Mesenchymal stem cell (in vitro differentiated cells and primary cell): ENCODE measurements at regions not wholly inside any gene's neighbourhood (a gene's known extent, or its start where the extent isn't known, plus 50 kb on each side); places are given as distances from the start of the nearest gene placed in this dataset.
A peak's percentile ranks its signal among the peaks of the same experiment; 100 is the strongest.

ENCODE experiments used
- DNase-seq: peaks from one replicate; pipeline ENCODE4 v3.0.0-alpha.2; 2013
- H2AFZ ChIP-seq: one replicate; pipeline ENCODE4 v1.6.1; 2013; ENCODE audit warnings: low read depth, mild to moderate bottlenecking, control low read depth, inconsistent platforms, low read length, moderate library complexity
- H2AK5ac ChIP-seq: 2 replicates; pipeline ENCODE4 v1.6.1; 2013; ENCODE audit warnings: low read length, moderate library complexity, mild to moderate bottlenecking, inconsistent platforms; ENCODE audit not compliant: severe bottlenecking
- H2BK120ac ChIP-seq: one replicate; pipeline ENCODE4 v1.6.1; 2013; ENCODE audit warnings: low read depth, mild to moderate bottlenecking, inconsistent platforms, low read length, moderate library complexity
- H2BK12ac ChIP-seq, 2 experiments: one replicate each; pipeline ENCODE4 v1.6.1; 2013; ENCODE audit warnings: inconsistent platforms in 2 of 2, low read length in 2 of 2, mild to moderate bottlenecking in 2 of 2, moderate library complexity in 2 of 2, control low read depth in 1 of 2
- H2BK15ac ChIP-seq: one replicate; pipeline ENCODE4 v1.6.1; 2013; ENCODE audit warnings: mild to moderate bottlenecking, low read depth, inconsistent platforms; ENCODE audit not compliant: poor library complexity, severe bottlenecking
- H2BK5ac ChIP-seq: 2 replicates; pipeline ENCODE4 v1.6.1; 2013; ENCODE audit warnings: low read depth, mild to moderate bottlenecking, low read length, control low read depth, inconsistent platforms; ENCODE audit not compliant: poor library complexity, severe bottlenecking
- H3K14ac ChIP-seq, 2 experiments: one replicate each; pipeline ENCODE4 v1.6.1; 2013; ENCODE audit warnings: inconsistent platforms in 2 of 2, low read length in 2 of 2, control low read depth in 1 of 2, mild to moderate bottlenecking in 1 of 2, moderate library complexity in 1 of 2
- H3K18ac ChIP-seq, 2 experiments: one replicate each; pipeline ENCODE4 v1.6.1; 2013; ENCODE audit warnings: inconsistent platforms in 2 of 2, low read length in 2 of 2, control low read depth in 1 of 2, low read depth in 1 of 2, mild to moderate bottlenecking in 1 of 2
- H3K23ac ChIP-seq, 2 experiments: one replicate each; pipeline ENCODE4 v1.6.1; 2013; ENCODE audit warnings: inconsistent platforms in 2 of 2, low read length in 2 of 2, mild to moderate bottlenecking in 2 of 2, moderate library complexity in 2 of 2, control low read depth in 1 of 2
- H3K27ac ChIP-seq: 2 replicates; pipeline ENCODE4 v1.5.1; 2013; ENCODE audit warnings: mild to moderate bottlenecking, moderate library complexity, low read length, control low read depth, inconsistent platforms; ENCODE audit not compliant: poor library complexity, severe bottlenecking
- H3K27me3 ChIP-seq, 2 experiments: 2 replicates each; pipeline versions ENCODE4 v1.6.1 to v1.7.0; 2013; ENCODE audit warnings: low read length in 2 of 2, mild to moderate bottlenecking in 2 of 2, moderate library complexity in 2 of 2, control low read depth in 1 of 2, inconsistent platforms in 1 of 2; ENCODE audit not compliant: control insufficient read depth in 1 of 2, insufficient read depth in 1 of 2
- H3K36me3 ChIP-seq, 2 experiments: 2 replicates each; pipeline versions ENCODE4 v1.6.1 to v1.7.0; 2013; ENCODE audit warnings: low read length in 2 of 2, control low read depth in 1 of 2, inconsistent platforms in 1 of 2, low read depth in 1 of 2, mild to moderate bottlenecking in 1 of 2; ENCODE audit not compliant: insufficient read depth in 2 of 2, control insufficient read depth in 1 of 2
- H3K4ac ChIP-seq, 2 experiments: one replicate each; pipeline ENCODE4 v1.6.1; 2013; ENCODE audit warnings: inconsistent platforms in 2 of 2, low read length in 2 of 2, mild to moderate bottlenecking in 2 of 2, moderate library complexity in 2 of 2, control low read depth in 1 of 2, low read depth in 1 of 2
- H3K4me1 ChIP-seq: 2 replicates; pipeline ENCODE4 v1.6.1; 2013; ENCODE audit warnings: low read depth, low read length, control low read depth; ENCODE audit not compliant: control insufficient read depth, insufficient read depth
- H3K4me2 ChIP-seq: 2 replicates; pipeline ENCODE4 v1.6.1; 2013; ENCODE audit warnings: low read length, mild to moderate bottlenecking, inconsistent platforms; ENCODE audit not compliant: poor library complexity, severe bottlenecking
- H3K4me3 ChIP-seq, 2 experiments: 2 replicates each; pipeline versions ENCODE4 v1.5.1 to v1.7.0; 2013; ENCODE audit warnings: low read length in 2 of 2, mild to moderate bottlenecking in 2 of 2, control low read depth in 1 of 2, low read depth in 1 of 2; ENCODE audit not compliant: insufficient read depth in 1 of 2
- H3K79me1 ChIP-seq: replicated peaks from 2 replicates; pipeline ENCODE4 v1.6.1; 2013; ENCODE audit warnings: mild to moderate bottlenecking, control low read depth, low read length, inconsistent platforms; ENCODE audit not compliant: poor library complexity, severe bottlenecking
- H3K9ac ChIP-seq: 2 replicates; pipeline ENCODE4 v1.7.0; 2013; ENCODE audit warnings: mild to moderate bottlenecking, low read length, moderate library complexity
- H3K9me3 ChIP-seq: 2 replicates; pipeline ENCODE4 v1.7.0; 2013; ENCODE audit warnings: mild to moderate bottlenecking, low read length; ENCODE audit not compliant: control insufficient read depth
- H4K8ac ChIP-seq: one replicate; pipeline ENCODE4 v1.6.1; 2013; ENCODE audit warnings: inconsistent platforms, mild to moderate bottlenecking, low read length, moderate library complexity
- H4K91ac ChIP-seq: one replicate; pipeline ENCODE4 v1.6.1; 2013; ENCODE audit warnings: mild to moderate bottlenecking, low read length, inconsistent platforms
- WGBS: methylation state at CpG from one replicate; pipeline ENCODE4 v1.1.7; 2013; ENCODE audit warnings: mixed read lengths; 5-methylcytosine and 5-hydroxymethylcytosine counted together

GRCh38 chr3:105944721-105945120 lies 75.9 kb upstream of the CBLB start:
- no peak overlapping the region for H2AK5ac ChIP-seq
- peak overlapping the region in 1 of 2 experiments; percentile 48 for H3K18ac ChIP-seq
- no peak overlapping the region for H2BK12ac ChIP-seq

DNA sequence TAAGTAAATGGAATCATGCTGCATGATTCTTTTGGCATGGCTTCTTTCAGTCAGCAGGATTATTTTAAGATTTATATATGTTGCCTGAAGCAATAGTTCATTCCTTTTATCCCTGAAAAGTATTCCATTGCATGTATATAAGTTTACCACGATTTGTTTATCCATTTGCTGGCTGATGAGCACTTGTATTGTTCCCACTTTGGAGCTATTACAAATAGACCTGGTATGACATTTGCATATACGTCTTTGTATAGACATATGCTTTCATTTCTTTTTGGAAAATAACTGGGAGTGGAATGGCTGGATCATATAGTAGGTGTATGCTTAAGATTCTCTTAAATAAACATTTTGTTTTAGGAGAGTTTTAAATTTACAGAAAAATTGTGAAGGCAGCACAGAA lies 79.3 kb upstream of the CBLB start:
- H3K4me1 ChIP-seq = no peaks in the 10 kb centered on the region
- no peak overlapping the region for H2AFZ ChIP-seq
- H3K4me2 ChIP-seq = no peak overlapping the region
- no peaks in the 10 kb centered on the region for H3K36me3 ChIP-seq
- WGBS = 93% methylated on average over 2 of the region's 2 CpGs
- H2BK120ac ChIP-seq = no peak overlapping the region
- H3K18ac ChIP-seq = no peak overlapping the region
- no peak for DNase-seq
- no peak overlapping the region for H3K23ac ChIP-seq
- no peak overlapping the region for H3K14ac ChIP-seq
- no peak overlapping the region for H2BK15ac ChIP-seq
- no peak overlapping the region for H4K91ac ChIP-seq
- H2BK5ac ChIP-seq = no peak overlapping the region
- no peak overlapping the region for H3K9ac ChIP-seq
- H3K79me1 ChIP-seq = no peaks in the 10 kb centered on the region
- H3K4ac ChIP-seq = no peak overlapping the region
- no peak overlapping the region for H4K8ac ChIP-seq
- H2AK5ac ChIP-seq = no peak overlapping the region
- H3K4me3 ChIP-seq = no peak overlapping the region
- no peaks in the 10 kb centered on the region for H3K9me3 ChIP-seq
- no peak overlapping the region for H2BK12ac ChIP-seq
- no peaks in the 10 kb centered on the region for H3K27me3 ChIP-seq
- H3K27ac ChIP-seq = no peak overlapping the region

More at GRCh38 chr3:105944721-105945120, 75.9 kb upstream of the CBLB start:
- no peak overlapping the region for H3K23ac ChIP-seq
- no peak overlapping the region for H4K91ac ChIP-seq
- H3K36me3 ChIP-seq = no peaks in the 10 kb centered on the region
- H2BK120ac ChIP-seq = no peak overlapping the region
- no peaks in the 10 kb centered on the region for H3K9me3 ChIP-seq
- H2BK15ac ChIP-seq = no peak overlapping the region
- H3K79me1 ChIP-seq = no peaks in the 10 kb centered on the region
- H3K4me2 ChIP-seq = no peak overlapping the region
- no peak overlapping the region for H4K8ac ChIP-seq
- no peak overlapping the region for H3K4me3 ChIP-seq
- peak; percentile 24 for DNase-seq
- 83% methylated on average over 2 of the region's 3 CpGs for WGBS
- no peak overlapping the region for H2AFZ ChIP-seq
- no peak overlapping the region for H2BK5ac ChIP-seq
- H3K4ac ChIP-seq = no peak overlapping the region
- no peak overlapping the region for H3K14ac ChIP-seq
- peak overlapping the region; percentile 12 for H3K9ac ChIP-seq
- no peaks in the 10 kb centered on the region for H3K27me3 ChIP-seq
- no peaks in the 10 kb centered on the region for H3K4me1 ChIP-seq
- no peak overlapping the region for H3K27ac ChIP-seq

DNA sequence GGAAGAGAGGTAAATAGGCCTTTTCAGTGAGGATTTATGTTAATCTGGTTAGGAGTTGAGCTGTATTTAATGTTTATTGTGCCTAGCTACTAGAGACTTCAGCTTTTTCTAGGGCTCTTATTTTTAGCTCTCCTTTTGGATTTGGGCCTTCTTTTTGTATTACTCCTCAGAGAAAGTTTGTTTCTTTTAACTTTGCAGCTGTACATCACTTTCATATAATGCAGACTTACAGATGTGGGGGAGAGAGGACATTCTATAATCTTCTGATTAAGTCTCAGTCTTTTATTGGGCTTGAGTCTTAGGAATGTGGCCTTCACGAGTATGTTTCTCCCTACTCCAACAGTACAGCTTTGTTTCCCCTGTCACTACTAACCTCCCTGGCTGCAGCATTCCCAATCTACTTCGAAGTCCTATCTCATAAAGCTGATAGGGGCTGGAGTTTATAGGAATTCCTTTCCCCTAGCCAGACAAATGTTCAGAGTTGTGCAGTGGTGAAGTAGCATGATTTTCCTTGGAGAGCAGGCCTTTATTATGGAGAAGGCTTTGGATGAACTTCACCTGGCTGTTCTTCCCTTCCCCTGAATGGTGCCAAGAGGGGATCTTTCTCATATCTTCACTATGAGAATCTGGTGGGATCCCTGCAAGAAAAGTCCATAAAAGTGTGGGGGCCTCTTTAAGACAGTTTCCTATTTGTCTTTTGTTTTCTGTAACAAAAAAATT lies 82.2 kb upstream of the CBLB start:
- H2BK5ac ChIP-seq = no peak overlapping the region
- H2BK15ac ChIP-seq = no peak overlapping the region
- no peaks in the 10 kb centered on the region for H3K9me3 ChIP-seq
- no peak overlapping the region for H2BK120ac ChIP-seq
- no peak overlapping the region for H3K23ac ChIP-seq
- H3K36me3 ChIP-seq = no peaks in the 10 kb centered on the region
- H3K4me1 ChIP-seq = no peaks in the 10 kb centered on the region
- no peak overlapping the region for H3K4ac ChIP-seq
- H3K79me1 ChIP-seq = no peaks in the 10 kb centered on the region
- no peak overlapping the region for H3K4me2 ChIP-seq
- no peak for DNase-seq
- no peak overlapping the region for H2AK5ac ChIP-seq
- no peak overlapping the region for H3K18ac ChIP-seq
- WGBS = no CpG with 5 or more reads among the region's 2 CpGs
- H3K27ac ChIP-seq = no peak overlapping the region
- H3K27me3 ChIP-seq = no peaks in the 10 kb centered on the region
- H3K4me3 ChIP-seq = no peak overlapping the region
- H2BK12ac ChIP-seq = no peak overlapping the region
- H3K9ac ChIP-seq = no peak overlapping the region
- no peak overlapping the region for H4K8ac ChIP-seq
- H2AFZ ChIP-seq = no peak overlapping the region
- no peak overlapping the region for H3K14ac ChIP-seq
- H4K91ac ChIP-seq = no peak overlapping the region

- Histone ChIP-seq H3K9ac (no peak overlapping the region), H3K9me3 (no peaks in the 10 kb centered on the region), H3K27me3 (no peaks in the 10 kb centered on the region), H3K18ac (no peak overlapping the region), H2AK5ac (no peak overlapping the region), H4K8ac (no peak overlapping the region), H3K27ac (no peak overlapping the region), H2AFZ (no peak overlapping the region), H3K79me1 (no peaks in the 10 kb centered on the region), H3K4me3 (no peak overlapping the region), H3K14ac (no peak overlapping the region), H2BK5ac (no peak overlapping the region), H3K4me2 (no peak overlapping the region), H2BK120ac (no peak overlapping the region), H4K91ac (no peak overlapping the region), H2BK12ac (no peak overlapping the region), H3K36me3 (no peaks in the 10 kb centered on the region), H3K23ac (no peak overlapping the region), H3K4me1 (no peaks in the 10 kb centered on the region), H3K4ac (no peak overlapping the region), H2BK15ac (no peak overlapping the region)
- no CpG with 5 or more reads among the region's 1 CpG for WGBS
- DNase-seq = no peak
These were observed 85.0 kb upstream of the CBLB start for GRCh38 chr3:105953831-105954230.
